Upper lobe of left lung (tissue), 4 donors: ENCODE measurements at regions not wholly inside any gene's neighbourhood (a gene's known extent, or its start where the extent isn't known, plus 50 kb on each side); places are given as distances from the start of the nearest gene placed in this dataset.
A peak's percentile ranks its signal among the peaks of the same experiment; 100 is the strongest.

Experiments used
- EP300 ChIP-seq, 4 donors: sonication (generic); formaldehyde crosslinking; IDR thresholded peaks; one replicate each; pipeline ENCODE4 v1.5.1; 2017; ENCODE audit warnings: antibody characterized with exemption in 4 of 4, control low read depth in 2 of 4
- POLR2A ChIP-seq, 4 donors: fragments of 450-650 bp; IDR thresholded peaks; one replicate each; pipeline ENCODE4 v1.5.1; 2016 to 2017; ENCODE audit warnings: antibody characterized with exemption in 4 of 4, mild to moderate bottlenecking in 2 of 4
- TF ChIP-seq, protein P1 (sequence below), 6 experiments: fragments of 450-650 bp in 4 of 6; fragments of 200-600 bp in 2 of 6; sonication (generic) in 2 of 6; IDR thresholded peaks; one replicate each; pipeline ENCODE4 v1.5.1; 2016 to 2019; ENCODE audit warnings: antibody characterized with exemption in 6 of 6

DNA sequence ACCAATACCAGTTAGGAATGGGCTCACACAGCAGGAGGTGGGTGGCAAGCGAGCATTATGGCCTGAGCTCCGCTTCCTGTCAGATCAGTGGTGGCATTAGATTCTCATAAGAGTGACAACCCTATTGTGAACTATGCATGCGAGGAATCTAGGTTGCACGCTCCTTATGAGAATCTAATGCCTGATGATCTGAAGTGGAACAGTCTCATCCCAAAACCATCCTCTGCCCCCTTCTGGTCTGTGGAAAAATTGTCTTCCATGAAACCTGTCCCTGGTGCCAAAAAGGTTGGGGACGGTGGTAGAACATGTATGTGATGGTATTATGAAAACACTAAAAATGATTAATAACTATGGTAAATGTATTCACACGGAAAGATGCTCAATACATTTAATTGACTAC lies 99.7 kb upstream of the HIVEP1 start:
- TF ChIP-seq, protein P1, sequence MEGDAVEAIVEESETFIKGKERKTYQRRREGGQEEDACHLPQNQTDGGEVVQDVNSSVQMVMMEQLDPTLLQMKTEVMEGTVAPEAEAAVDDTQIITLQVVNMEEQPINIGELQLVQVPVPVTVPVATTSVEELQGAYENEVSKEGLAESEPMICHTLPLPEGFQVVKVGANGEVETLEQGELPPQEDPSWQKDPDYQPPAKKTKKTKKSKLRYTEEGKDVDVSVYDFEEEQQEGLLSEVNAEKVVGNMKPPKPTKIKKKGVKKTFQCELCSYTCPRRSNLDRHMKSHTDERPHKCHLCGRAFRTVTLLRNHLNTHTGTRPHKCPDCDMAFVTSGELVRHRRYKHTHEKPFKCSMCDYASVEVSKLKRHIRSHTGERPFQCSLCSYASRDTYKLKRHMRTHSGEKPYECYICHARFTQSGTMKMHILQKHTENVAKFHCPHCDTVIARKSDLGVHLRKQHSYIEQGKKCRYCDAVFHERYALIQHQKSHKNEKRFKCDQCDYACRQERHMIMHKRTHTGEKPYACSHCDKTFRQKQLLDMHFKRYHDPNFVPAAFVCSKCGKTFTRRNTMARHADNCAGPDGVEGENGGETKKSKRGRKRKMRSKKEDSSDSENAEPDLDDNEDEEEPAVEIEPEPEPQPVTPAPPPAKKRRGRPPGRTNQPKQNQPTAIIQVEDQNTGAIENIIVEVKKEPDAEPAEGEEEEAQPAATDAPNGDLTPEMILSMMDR (IDR thresholded peaks at IDR 0.05): peak in 1 of 6 experiments; percentile 15
- TF ChIP-seq EP300 (IDR thresholded peaks at IDR 0.05) (no peak), POLR2A (IDR thresholded peaks at IDR 0.05) (no peak)
